OCI-LY3 (cell line): ENCODE measurements at regions not wholly inside any gene's neighbourhood (a gene's known extent, or its start where the extent isn't known, plus 50 kb on each side); places are given as distances from the start of the nearest gene placed in this dataset.

Experiments
- CTCF ChIP-seq: fragments of 200-600, 300-600 bp; sonication (generic); IDR thresholded peaks from 2 replicates; pipeline ENCODE4 v1.5.1; 2014; ENCODE audit warnings: antibody characterized with exemption, low read length, low read depth
- EZH2phosphoT487 ChIP-seq: fragments of 200-600 bp; shearing (Covaris generic); IDR thresholded peaks from 2 replicates; pipeline ENCODE4 v1.6.1; 2018; ENCODE audit warnings: antibody characterized with exemption, mixed run types, low read depth

GRCh38 chr4:13905543-13905942, 278.0 kb upstream of the BOD1L1 start:
- TF ChIP-seq CTCF (no peak), EZH2phosphoT487 (no peak)
